NB4 (cell line): ENCODE measurements at regions not wholly inside any gene's neighbourhood (a gene's known extent, or its start where the extent isn't known, plus 50 kb on each side); places are given as distances from the start of the nearest gene placed in this dataset.

Experiments used
- DNase-seq: peaks from one replicate; pipeline ENCODE4 v3.0.0; 2010; ENCODE audit warnings: low read depth
- H3K4me3 ChIP-seq: one replicate; pipeline ENCODE4 v1.5.1; 2011; ENCODE audit warnings: mild to moderate bottlenecking, low read depth, low read length, moderate library complexity
- CTCF ChIP-seq: IDR thresholded peaks from one replicate; pipeline ENCODE4 v1.5.1; 2012; ENCODE audit warnings: low read depth, low read length
- MAX ChIP-seq: IDR thresholded peaks from 2 replicates; pipeline ENCODE4 v1.6.1; 2011; ENCODE audit warnings: low read depth, low read length
- MYC ChIP-seq: IDR thresholded peaks from 2 replicates; pipeline ENCODE4 v1.6.1; 2011; ENCODE audit warnings: low read depth, low read length
- POLR2A ChIP-seq: IDR thresholded peaks from 2 replicates; pipeline ENCODE4 v1.6.1; 2011; ENCODE audit warnings: mild to moderate bottlenecking; ENCODE audit not compliant: insufficient read length; ENCODE audit errors: extremely low read depth

- no peak overlapping the region for H3K4me3 ChIP-seq
- TF ChIP-seq MAX (no peak), CTCF (no peak), POLR2A (no peak), MYC (no peak)
- DNase-seq = no peak
Observed at GRCh38 chr2:142673836-142674235, 203.6 kb upstream of the KYNU start.

- DNase-seq = no peak
- H3K4me3 ChIP-seq = no peak overlapping the region
- TF ChIP-seq MAX (no peak), MYC (no peak), POLR2A (no peak), CTCF (no peak)
Observed at GRCh38 chr2:142672698-142673097, 204.8 kb upstream of the KYNU start.

- no peak overlapping the region for H3K4me3 ChIP-seq
- TF ChIP-seq CTCF = no peak
- TF ChIP-seq MYC = no peak
- TF ChIP-seq POLR2A = no peak
- no peak for TF ChIP-seq MAX
- DNase-seq = no peak
Observed at GRCh38 chr2:142670362-142670761, 207.1 kb upstream of the KYNU start.

- TF ChIP-seq MAX (no peak), POLR2A (no peak), CTCF (no peak), MYC (no peak)
- H3K4me3 ChIP-seq = no peak overlapping the region
- DNase-seq = no peak
Observed at GRCh38 chr2:142668420-142668819, 209.0 kb upstream of the KYNU start.

GRCh38 chr2:142665241-142665640 lies 212.2 kb upstream of the KYNU start:
- DNase-seq = no peak
- H3K4me3 ChIP-seq = no peak overlapping the region
- TF ChIP-seq POLR2A = no peak
- no peak for TF ChIP-seq MAX
- no peak for TF ChIP-seq CTCF
- no peak for TF ChIP-seq MYC

GRCh38 chr2:142650601-142651000 lies 226.9 kb upstream of the KYNU start:
- H3K4me3 ChIP-seq = no peak overlapping the region
- TF ChIP-seq CTCF (no peak), POLR2A (no peak), MYC (no peak), MAX (no peak)
- no peak for DNase-seq
